SKM-1 (cell line): ENCODE measurements at regions not wholly inside any gene's neighbourhood (a gene's known extent, or its start where the extent isn't known, plus 50 kb on each side); places are given as distances from the start of the nearest gene placed in this dataset.

ENCODE experiments used
- DNase-seq: peaks from one replicate; lab custom pipeline; 2025; ENCODE audit not compliant: unreplicated experiment; lab: John Stamatoyannopoulos, UW

DNA sequence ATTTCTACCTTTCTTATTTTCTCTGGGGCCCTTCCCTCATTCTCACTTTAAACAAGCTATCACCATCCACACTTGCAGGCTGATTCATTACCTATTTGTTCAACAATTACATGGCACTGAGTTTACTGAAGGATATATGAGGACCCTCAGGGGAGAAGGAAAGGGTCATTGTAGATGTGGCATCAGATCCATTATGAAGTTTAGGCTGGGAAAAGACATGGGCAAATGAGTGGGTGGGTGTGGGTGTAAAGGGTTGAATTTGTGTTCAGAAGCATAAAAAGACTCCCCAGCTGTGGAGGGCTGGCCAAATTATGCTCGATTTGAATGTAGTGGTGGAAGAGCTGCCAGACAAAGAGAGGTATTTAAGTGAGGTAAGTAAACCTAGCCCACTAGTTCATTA is 55.9 kb upstream of the MTAP start:
- no peak for DNase-seq

- DNase-seq = no peak
Observed at GRCh38 chr9:21747175-21747574, 55.3 kb upstream of the MTAP start.

DNA sequence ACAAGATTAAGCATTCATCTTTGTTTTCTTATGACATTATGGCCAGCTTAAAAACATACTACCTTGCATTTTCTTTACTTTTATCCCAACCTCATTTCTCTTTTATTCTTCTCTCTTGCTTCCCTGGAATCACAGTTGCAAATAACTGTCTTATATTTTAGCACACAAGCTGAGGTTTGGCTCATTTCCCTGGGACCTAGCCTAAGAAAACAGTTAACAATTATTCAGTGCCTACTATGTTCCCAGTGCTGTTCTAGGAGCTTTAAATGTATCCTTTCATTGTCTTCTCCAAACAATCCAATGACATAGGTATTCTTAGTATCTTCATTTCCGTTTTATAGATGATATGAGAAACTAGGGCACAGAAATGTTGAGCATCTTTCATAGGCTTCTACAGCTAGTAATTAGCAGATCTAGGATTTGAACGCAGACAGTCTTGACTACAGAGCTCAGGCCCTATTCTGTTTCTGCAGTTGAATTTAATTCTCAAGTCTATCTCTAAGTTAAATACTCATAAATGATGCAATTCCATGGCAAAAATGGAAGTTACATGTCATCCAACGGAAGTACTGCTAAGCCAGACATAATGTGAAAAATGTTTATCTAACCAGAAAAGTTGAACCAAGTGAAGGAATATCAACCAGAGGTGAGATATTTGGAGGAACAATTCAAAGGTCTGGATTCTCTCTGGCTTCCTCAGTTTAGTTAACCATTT is 52.3 kb upstream of the MTAP start:
- no peak for DNase-seq

DNA sequence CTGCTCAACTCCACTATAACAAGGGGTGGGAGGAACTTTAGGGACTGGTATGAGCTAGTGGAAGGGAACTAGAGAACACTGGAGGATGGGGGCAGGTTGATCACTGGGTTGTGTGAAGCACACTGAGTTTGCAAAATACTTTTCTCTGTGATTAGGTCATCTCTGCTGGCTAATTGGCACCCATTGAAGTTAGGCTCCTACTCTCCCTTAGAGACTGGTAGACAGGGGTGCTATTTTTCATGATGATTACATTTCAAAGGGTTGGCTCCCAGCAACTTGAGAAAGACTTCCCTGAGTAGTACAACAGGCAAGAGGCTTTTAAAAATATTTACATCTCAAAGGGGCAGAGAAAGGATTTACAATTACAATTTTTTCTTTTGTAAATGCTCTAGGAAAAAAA is 50.4 kb upstream of the MTAP start:
- DNase-seq = no peak
